GM12874 (cell line): ENCODE measurements at regions not wholly inside any gene's neighbourhood (a gene's known extent, or its start where the extent isn't known, plus 50 kb on each side); places are given as distances from the start of the nearest gene placed in this dataset.

Experiments
- TF ChIP-seq, protein P1 (sequence below): IDR thresholded peaks from 2 replicates; pipeline ENCODE4 v1.5.1; 2011; ENCODE audit warnings: low read depth, mild to moderate bottlenecking, control low read depth, low read length, moderate library complexity; ENCODE audit not compliant: insufficient read depth

GRCh38 chr20:24136659-24137246 is 148.2 kb upstream of the GGTLC1 start:
- TF ChIP-seq, protein P1, sequence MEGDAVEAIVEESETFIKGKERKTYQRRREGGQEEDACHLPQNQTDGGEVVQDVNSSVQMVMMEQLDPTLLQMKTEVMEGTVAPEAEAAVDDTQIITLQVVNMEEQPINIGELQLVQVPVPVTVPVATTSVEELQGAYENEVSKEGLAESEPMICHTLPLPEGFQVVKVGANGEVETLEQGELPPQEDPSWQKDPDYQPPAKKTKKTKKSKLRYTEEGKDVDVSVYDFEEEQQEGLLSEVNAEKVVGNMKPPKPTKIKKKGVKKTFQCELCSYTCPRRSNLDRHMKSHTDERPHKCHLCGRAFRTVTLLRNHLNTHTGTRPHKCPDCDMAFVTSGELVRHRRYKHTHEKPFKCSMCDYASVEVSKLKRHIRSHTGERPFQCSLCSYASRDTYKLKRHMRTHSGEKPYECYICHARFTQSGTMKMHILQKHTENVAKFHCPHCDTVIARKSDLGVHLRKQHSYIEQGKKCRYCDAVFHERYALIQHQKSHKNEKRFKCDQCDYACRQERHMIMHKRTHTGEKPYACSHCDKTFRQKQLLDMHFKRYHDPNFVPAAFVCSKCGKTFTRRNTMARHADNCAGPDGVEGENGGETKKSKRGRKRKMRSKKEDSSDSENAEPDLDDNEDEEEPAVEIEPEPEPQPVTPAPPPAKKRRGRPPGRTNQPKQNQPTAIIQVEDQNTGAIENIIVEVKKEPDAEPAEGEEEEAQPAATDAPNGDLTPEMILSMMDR: no peak

- TF ChIP-seq, protein P1: no peak
Observed at GRCh38 chr20:24135781-24136180, 147.2 kb upstream of the GGTLC1 start.

GRCh38 chr20:24134930-24135329 is 146.4 kb upstream of the GGTLC1 start:
- TF ChIP-seq, protein P1: no peak

GRCh38 chr20:24134284-24134683 is 145.7 kb upstream of the GGTLC1 start:
- TF ChIP-seq, protein P1: no peak

GRCh38 chr20:24132246-24132645 is 143.7 kb upstream of the GGTLC1 start:
- TF ChIP-seq, protein P1: no peak

GRCh38 chr20:24131684-24132083 is 143.1 kb upstream of the GGTLC1 start:
- TF ChIP-seq, protein P1: no peak

DNA sequence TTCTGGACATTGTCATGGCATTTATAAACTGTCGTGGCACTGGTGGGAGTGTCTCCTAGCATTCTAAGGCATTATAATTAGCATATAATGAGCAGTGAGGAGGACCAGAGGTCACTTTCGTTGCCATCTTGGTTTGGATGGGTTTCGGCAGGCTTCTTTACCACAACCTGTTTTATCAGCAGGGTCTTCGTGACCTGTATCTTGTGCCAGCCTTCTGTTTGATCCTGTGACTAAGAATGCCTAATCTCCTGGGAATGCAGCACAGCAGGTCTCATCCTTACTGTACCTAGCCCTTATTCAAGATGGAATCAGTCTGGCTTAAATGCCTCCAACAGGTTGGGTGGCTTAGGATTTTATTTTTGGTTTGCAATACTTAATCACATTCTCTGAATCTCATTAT is 142.7 kb upstream of the GGTLC1 start:
- TF ChIP-seq, protein P1: no peak
